Neuronal stem cell (in vitro differentiated cells): ENCODE measurements at regions not wholly inside any gene's neighbourhood (a gene's known extent, or its start where the extent isn't known, plus 50 kb on each side); places are given as distances from the start of the nearest gene placed in this dataset.

Experiments
- DNase-seq: peaks from one replicate; pipeline ENCODE4 v3.0.0-alpha.2; 2013; ENCODE audit warnings: low spot score
- H2AFZ ChIP-seq: one replicate; pipeline ENCODE4 v1.6.1; 2013; ENCODE audit warnings: mild to moderate bottlenecking, low read length, inconsistent platforms
- H2AK5ac ChIP-seq: 2 replicates; pipeline ENCODE4 v1.6.1; 2013; ENCODE audit warnings: low read depth, mild to moderate bottlenecking, inconsistent platforms, low read length, moderate library complexity, mixed read lengths
- H2BK120ac ChIP-seq: 2 replicates; pipeline ENCODE4 v1.6.1; 2013; ENCODE audit warnings: low read depth, mild to moderate bottlenecking, inconsistent platforms, low read length, moderate library complexity, mixed read lengths
- H2BK12ac ChIP-seq: one replicate; pipeline ENCODE4 v1.6.1; 2013; ENCODE audit warnings: low read length, inconsistent platforms
- H2BK15ac ChIP-seq: 2 replicates; pipeline ENCODE4 v1.6.1; 2013; ENCODE audit warnings: mild to moderate bottlenecking, low read length, inconsistent platforms, mixed read lengths
- H2BK5ac ChIP-seq: one replicate; pipeline ENCODE4 v1.6.1; 2013; ENCODE audit warnings: inconsistent platforms, mild to moderate bottlenecking, low read length, moderate library complexity
- H3K14ac ChIP-seq: one replicate; pipeline ENCODE4 v1.6.1; 2013; ENCODE audit warnings: low read length, inconsistent platforms
- H3K18ac ChIP-seq: 2 replicates; pipeline ENCODE4 v1.6.1; 2013; ENCODE audit warnings: low read length, inconsistent platforms
- H3K23ac ChIP-seq: 2 replicates; pipeline ENCODE4 v1.6.1; 2013; ENCODE audit warnings: low read depth, mild to moderate bottlenecking, mixed read lengths, low read length, inconsistent platforms; ENCODE audit not compliant: poor library complexity
- H3K27ac ChIP-seq: replicated peaks from 3 replicates; pipeline ENCODE4 v1.5.1; 2013; ENCODE audit warnings: low read length, inconsistent platforms
- H3K27me3 ChIP-seq, 3 experiments: 2 replicates each; pipeline ENCODE4 v1.6.1; 2013; ENCODE audit warnings: low read length in 3 of 3, mild to moderate bottlenecking in 2 of 3, inconsistent platforms in 1 of 3, low read depth in 1 of 3, mixed read lengths in 1 of 3, moderate library complexity in 1 of 3; ENCODE audit not compliant: control insufficient read depth in 3 of 3, insufficient read depth in 3 of 3
- H3K36me3 ChIP-seq, 2 donors: replicated peaks in 1 of 2; 2 replicates each; pipeline ENCODE4 v1.6.1; 2013; ENCODE audit warnings: low read length in 2 of 2; ENCODE audit not compliant: control insufficient read depth in 2 of 2, insufficient read depth in 2 of 2
- H3K4ac ChIP-seq: 2 replicates; pipeline ENCODE4 v1.6.1; 2013; ENCODE audit warnings: inconsistent platforms, mild to moderate bottlenecking, low read length, moderate library complexity
- H3K4me1 ChIP-seq, 2 donors: 1 replicate in 1 of 2; 2 replicates in 1 of 2; pipeline ENCODE4 v1.6.1; 2013; ENCODE audit warnings: low read length in 2 of 2, low read depth in 1 of 2; ENCODE audit not compliant: control insufficient read depth in 2 of 2, insufficient read depth in 1 of 2
- H3K4me2 ChIP-seq: one replicate; pipeline ENCODE4 v1.6.1; 2013; ENCODE audit warnings: mild to moderate bottlenecking, low read length, inconsistent platforms; ENCODE audit not compliant: insufficient read depth, poor library complexity, severe bottlenecking
- H3K4me3 ChIP-seq, 2 donors: 2 replicates each; pipeline ENCODE4 v1.5.1; 2013; ENCODE audit warnings: low read length in 2 of 2, mild to moderate bottlenecking in 2 of 2, inconsistent platforms in 1 of 2, moderate library complexity in 1 of 2
- H3K79me1 ChIP-seq: one replicate; pipeline ENCODE4 v1.6.1; 2013; ENCODE audit warnings: low read depth, mild to moderate bottlenecking, inconsistent platforms, low read length, moderate library complexity
- H3K9ac ChIP-seq: one replicate; pipeline ENCODE4 v1.6.1; 2013; ENCODE audit warnings: mild to moderate bottlenecking, low read depth, low read length, inconsistent platforms; ENCODE audit not compliant: poor library complexity
- H3K9me3 ChIP-seq, 2 donors: replicated peaks in 1 of 2; 2 replicates each; pipeline versions ENCODE3 to v1.6.1; 2013; ENCODE audit warnings: low read length in 2 of 2, mild to moderate bottlenecking in 2 of 2, inconsistent platforms in 1 of 2, low read depth in 1 of 2, mixed read lengths in 1 of 2, moderate library complexity in 1 of 2; ENCODE audit not compliant: control insufficient read depth in 2 of 2, insufficient read depth in 1 of 2
- H4K8ac ChIP-seq: one replicate; pipeline ENCODE4 v1.6.1; 2013; ENCODE audit warnings: low read depth, mild to moderate bottlenecking, inconsistent platforms, low read length, moderate library complexity
- H4K91ac ChIP-seq: one replicate; pipeline ENCODE4 v1.6.1; 2013; ENCODE audit warnings: low read length, low read depth, mild to moderate bottlenecking, inconsistent platforms; ENCODE audit not compliant: poor library complexity
- WGBS, 2 donors: extraction: QIAGEN DNeasy Blood & Tissue Kit; methylation state at CpG; one replicate each; pipeline ENCODE4 v1.1.7; 2013; ENCODE audit warnings: missing lambda C conversion rate in 2 of 2, mixed read lengths in 1 of 2; ENCODE audit not compliant: insufficient read length in 2 of 2, insufficient replicate concordance in 1 of 2; ENCODE audit errors: extremely low coverage in 2 of 2; 5-methylcytosine and 5-hydroxymethylcytosine counted together

GRCh38 chr5:29262339-29263123 is 1931.0 kb upstream of the CDH6 start:
- Histone ChIP-seq H4K91ac (no peak overlapping the region), H3K14ac (no peak overlapping the region), H4K8ac (no peak overlapping the region), H3K23ac (no peak overlapping the region), H2BK12ac (no peak overlapping the region), H2BK15ac (no peak overlapping the region), H3K9ac (no peak overlapping the region), H3K4me3 (no peak overlapping the region), H2AFZ (no peak overlapping the region), H3K4me1 (no peaks in the 10 kb centered on the region), H3K4ac (no peak overlapping the region), H2BK120ac (no peak overlapping the region), H2AK5ac (no peak overlapping the region), H3K27ac (no peak overlapping the region), H3K9me3 (no peaks in the 10 kb centered on the region), H3K4me2 (no peak overlapping the region), H2BK5ac (no peak overlapping the region), H3K27me3 (no peaks in the 10 kb centered on the region), H3K36me3 (no peaks in the 10 kb centered on the region), H3K79me1 (no peaks in the 10 kb centered on the region), H3K18ac (no peak overlapping the region)
- DNase-seq: no peak
- no CpG with 5 or more reads among the region's 3 CpGs for WGBS, 2 donors

DNA sequence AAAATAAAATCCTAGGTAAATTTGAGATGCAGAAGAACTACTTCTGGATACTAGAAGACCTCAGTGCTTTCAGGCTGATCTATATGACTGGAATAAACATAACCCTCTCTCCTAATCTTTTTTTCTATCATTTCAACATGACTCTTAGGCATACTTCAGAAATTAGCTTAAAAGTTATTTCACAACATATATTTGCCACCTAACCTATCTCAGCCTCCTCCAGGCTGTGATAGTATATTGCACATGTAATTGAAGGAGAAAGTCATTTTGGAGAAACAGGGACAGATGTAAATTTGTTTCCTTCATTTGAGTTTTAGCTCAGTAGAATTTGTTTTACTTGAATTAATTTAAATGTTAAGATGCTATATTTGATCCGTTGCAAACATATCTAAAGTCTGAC is 1932.3 kb upstream of the CDH6 start:
- Histone ChIP-seq H2AK5ac (no peak overlapping the region), H3K4me1 (no peaks in the 10 kb centered on the region), H2BK120ac (no peak overlapping the region), H2BK15ac (no peak overlapping the region), H3K18ac (no peak overlapping the region), H3K9me3 (no peaks in the 10 kb centered on the region), H2AFZ (no peak overlapping the region), H3K4me2 (no peak overlapping the region), H3K36me3 (no peaks in the 10 kb centered on the region), H3K27me3 (no peaks in the 10 kb centered on the region), H3K9ac (no peak overlapping the region), H4K91ac (no peak overlapping the region), H3K23ac (no peak overlapping the region), H3K4me3 (no peak overlapping the region), H3K79me1 (no peaks in the 10 kb centered on the region), H4K8ac (no peak overlapping the region), H3K14ac (no peak overlapping the region), H3K4ac (no peak overlapping the region), H3K27ac (no peak overlapping the region), H2BK5ac (no peak overlapping the region), H2BK12ac (no peak overlapping the region)
- WGBS, 2 donors: no CpG with 5 or more reads among the region's 1 CpG
- DNase-seq: no peak

GRCh38 chr5:29252390-29252789 is 1941.1 kb upstream of the CDH6 start:
- no peak for DNase-seq
- no peak overlapping the region for H3K23ac ChIP-seq
- H3K14ac ChIP-seq: no peak overlapping the region
- no peak overlapping the region for H4K8ac ChIP-seq
- no peak overlapping the region for H3K9ac ChIP-seq
- H2BK5ac ChIP-seq: no peak overlapping the region
- no peak overlapping the region for H3K4me3 ChIP-seq
- H3K4ac ChIP-seq: no peak overlapping the region
- no peaks in the 10 kb centered on the region for H3K79me1 ChIP-seq
- no peak overlapping the region for H2BK120ac ChIP-seq
- no peaks in the 10 kb centered on the region for H3K27me3 ChIP-seq
- H3K9me3 ChIP-seq: no peaks in the 10 kb centered on the region
- no peaks in the 10 kb centered on the region for H3K4me1 ChIP-seq
- no peak overlapping the region for H2AFZ ChIP-seq
- no peak overlapping the region for H2BK12ac ChIP-seq
- no peak overlapping the region for H3K27ac ChIP-seq
- H4K91ac ChIP-seq: no peak overlapping the region
- no peak overlapping the region for H2BK15ac ChIP-seq
- no peak overlapping the region for H3K4me2 ChIP-seq
- H3K18ac ChIP-seq: no peak overlapping the region
- H2AK5ac ChIP-seq: no peak overlapping the region
- no CpG with 5 or more reads among the region's 2 CpGs for WGBS, 2 donors
- no peaks in the 10 kb centered on the region for H3K36me3 ChIP-seq

DNA sequence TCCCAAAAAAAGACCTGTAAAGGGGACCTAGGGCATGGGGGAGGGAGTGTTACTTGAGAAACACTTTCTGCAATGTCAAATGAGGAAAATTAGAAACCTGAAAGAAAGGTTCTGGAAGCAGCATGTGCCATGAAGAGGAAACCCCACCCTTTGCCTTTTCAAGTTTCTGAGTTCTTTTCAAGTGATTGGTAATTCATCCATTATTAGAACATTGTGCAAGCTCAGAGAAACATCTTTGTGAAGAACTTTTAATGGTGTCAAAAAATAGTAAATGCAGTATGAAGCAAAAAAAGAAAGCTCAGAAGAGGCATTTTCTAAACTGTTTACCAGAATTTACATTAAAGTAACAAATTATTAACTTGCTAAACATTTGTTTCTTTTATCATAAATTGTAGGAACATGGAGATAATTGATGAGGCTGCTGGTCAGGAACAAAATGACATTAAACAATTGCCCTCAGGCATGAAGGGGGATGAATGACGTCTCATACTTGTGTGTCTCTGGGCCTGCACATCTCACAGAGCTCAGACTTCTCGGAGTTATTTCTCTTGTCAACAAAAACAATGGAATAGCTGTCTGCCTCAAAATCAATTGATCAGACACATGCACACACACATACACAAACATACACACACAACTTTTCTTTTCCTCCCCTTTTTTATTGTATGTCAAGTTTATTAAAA is 1946.0 kb upstream of the CDH6 start:
- no peak overlapping the region for H3K4ac ChIP-seq
- no CpG with 5 or more reads among the region's 2 CpGs for WGBS, 2 donors
- H4K8ac ChIP-seq: no peak overlapping the region

More for the DNA sequence above, 1946.0 kb upstream of the CDH6 start:
- Histone ChIP-seq H3K27ac (no peak overlapping the region), H2BK5ac (no peak overlapping the region), H3K9me3 (no peaks in the 10 kb centered on the region), H3K4me2 (no peak overlapping the region), H2AK5ac (no peak overlapping the region), H3K14ac (no peak overlapping the region), H3K23ac (no peak overlapping the region), H3K79me1 (no peaks in the 10 kb centered on the region), H4K91ac (no peak overlapping the region), H2AFZ (no peak overlapping the region), H3K9ac (no peak overlapping the region), H3K36me3 (no peaks in the 10 kb centered on the region), H3K4me1 (no peaks in the 10 kb centered on the region), H3K4me3 (no peak overlapping the region), H3K27me3 (no peaks in the 10 kb centered on the region), H3K18ac (no peak overlapping the region), H2BK12ac (no peak overlapping the region), H2BK120ac (no peak overlapping the region), H2BK15ac (no peak overlapping the region)
- no peak for DNase-seq
